ENCODE measurements at regions not wholly inside any gene's neighbourhood (a gene's known extent, or its start where the extent isn't known, plus 50 kb on each side); places are given as distances from the start of the nearest gene placed in this dataset.

DNA sequence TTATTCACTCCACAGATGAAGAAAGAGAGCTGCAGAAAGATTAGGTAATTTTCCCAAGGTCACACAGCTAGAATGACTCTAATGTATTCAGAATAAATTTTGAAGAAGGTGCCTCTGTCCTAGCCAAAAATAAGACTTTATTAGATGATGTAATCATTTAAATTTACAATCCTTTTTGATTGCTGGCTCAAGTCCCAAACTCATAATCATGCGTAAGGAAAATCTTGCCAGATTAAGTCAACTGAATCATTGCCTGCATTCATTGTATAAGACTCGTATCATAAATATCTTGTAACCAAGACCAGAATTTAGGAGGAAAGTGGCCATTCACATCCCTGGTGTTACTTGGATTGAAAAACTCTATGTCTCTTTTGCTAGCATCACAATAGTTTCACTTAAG is 53.1 kb upstream of the STK39 start:
- Histone ChIP-seq H3K27me3 (ENCODE audit: insufficient read depth, low read length) (no peaks in the 10 kb centered on the region), H3K4me1 (ENCODE audit: insufficient read depth, low read length) (no peaks in the 10 kb centered on the region), H3K4me3 (ENCODE audit: low read length) (no peak overlapping the region), H3K9me3 (ENCODE audit: low read depth, low read length) (no peaks in the 10 kb centered on the region)

GRCh38 chr2:168304024-168304681 is 56.8 kb upstream of the STK39 start:
- Histone ChIP-seq H3K4me3 (ENCODE audit: low read length) (no peak overlapping the region), H3K4me1 (ENCODE audit: insufficient read depth, low read length) (no peaks in the 10 kb centered on the region), H3K27me3 (ENCODE audit: insufficient read depth, low read length) (no peaks in the 10 kb centered on the region), H3K9me3 (ENCODE audit: low read depth, low read length) (peaks cover 16% of the 10 kb centered on the region)

DNA sequence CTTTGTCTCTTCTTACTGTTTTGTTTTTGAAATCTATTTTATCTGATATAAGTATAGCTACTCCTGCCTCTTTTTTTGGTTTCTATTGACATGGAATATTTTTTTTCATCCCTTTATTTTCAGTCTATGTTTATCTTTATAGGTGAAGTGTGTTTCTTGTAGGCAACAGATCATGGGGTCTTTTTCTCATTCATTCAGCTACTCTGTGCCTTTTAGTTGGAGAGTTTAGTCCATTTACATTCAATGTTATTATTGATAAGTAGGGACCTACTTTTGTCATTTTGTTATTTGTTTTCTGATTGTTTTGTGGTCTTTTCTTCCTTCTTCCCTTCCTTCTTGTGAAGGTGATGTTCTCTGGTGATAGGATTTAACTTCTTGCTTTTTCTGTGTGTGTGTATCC is 60.0 kb upstream of the STK39 start:
- no peak overlapping the region for H3K4me3 ChIP-seq (ENCODE audit: low read length)
- H3K4me1 ChIP-seq (ENCODE audit: insufficient read depth, low read length), result no peaks in the 10 kb centered on the region
- peaks cover 16% of the 10 kb centered on the region for H3K9me3 ChIP-seq (ENCODE audit: low read depth, low read length)
- no peaks in the 10 kb centered on the region for H3K27me3 ChIP-seq (ENCODE audit: insufficient read depth, low read length)

DNA sequence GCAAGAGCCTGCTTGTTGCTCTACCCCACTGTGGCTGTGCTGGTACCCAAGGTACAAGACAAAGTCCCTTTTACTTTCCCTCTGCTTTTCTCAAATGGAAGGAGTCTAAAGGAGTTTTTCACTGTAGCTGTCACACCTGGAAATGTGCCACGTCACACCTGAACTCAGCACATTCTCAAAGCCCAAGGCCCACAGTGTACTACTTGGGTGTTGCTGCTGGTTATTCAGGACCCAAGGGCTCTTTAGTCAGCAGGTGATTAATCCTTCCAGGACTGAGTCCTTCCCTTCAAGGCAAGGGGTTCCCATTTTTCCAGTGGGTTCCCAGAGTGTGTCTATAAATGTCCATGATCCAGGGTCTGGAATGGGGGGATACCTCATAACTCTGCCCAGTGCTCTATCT is 63.2 kb upstream of the STK39 start:
- H3K9me3 ChIP-seq (ENCODE audit: low read depth, low read length), result peaks cover 15% of the 10 kb centered on the region
- H3K4me3 ChIP-seq (ENCODE audit: low read length), result no peak overlapping the region
- no peaks in the 10 kb centered on the region for H3K4me1 ChIP-seq (ENCODE audit: insufficient read depth, low read length)
- H3K27me3 ChIP-seq (ENCODE audit: insufficient read depth, low read length), result no peaks in the 10 kb centered on the region

GRCh38 chr2:168311261-168311910 is 64.0 kb upstream of the STK39 start:
- H3K27me3 ChIP-seq (ENCODE audit: insufficient read depth, low read length), result no peaks in the 10 kb centered on the region
- H3K9me3 ChIP-seq (ENCODE audit: low read depth, low read length), result peaks cover 12% of the 10 kb centered on the region
- no peak overlapping the region for H3K4me3 ChIP-seq (ENCODE audit: low read length)
- no peaks in the 10 kb centered on the region for H3K4me1 ChIP-seq (ENCODE audit: insufficient read depth, low read length)

- H3K9me3 ChIP-seq (ENCODE audit: low read depth, low read length), result peaks cover 5% of the 10 kb centered on the region
- no peak overlapping the region for H3K4me3 ChIP-seq (ENCODE audit: low read length)
- H3K4me1 ChIP-seq (ENCODE audit: insufficient read depth, low read length), result no peaks in the 10 kb centered on the region
- no peaks in the 10 kb centered on the region for H3K27me3 ChIP-seq (ENCODE audit: insufficient read depth, low read length)
Measured at GRCh38 chr2:168312036-168312822, 64.8 kb upstream of the STK39 start.

GRCh38 chr2:168314236-168314635 is 66.8 kb upstream of the STK39 start:
- Histone ChIP-seq H3K9me3 (ENCODE audit: low read depth, low read length) (no peaks in the 10 kb centered on the region), H3K4me3 (ENCODE audit: low read length) (no peak overlapping the region), H3K4me1 (ENCODE audit: insufficient read depth, low read length) (no peaks in the 10 kb centered on the region), H3K27me3 (ENCODE audit: insufficient read depth, low read length) (no peaks in the 10 kb centered on the region)

DNA sequence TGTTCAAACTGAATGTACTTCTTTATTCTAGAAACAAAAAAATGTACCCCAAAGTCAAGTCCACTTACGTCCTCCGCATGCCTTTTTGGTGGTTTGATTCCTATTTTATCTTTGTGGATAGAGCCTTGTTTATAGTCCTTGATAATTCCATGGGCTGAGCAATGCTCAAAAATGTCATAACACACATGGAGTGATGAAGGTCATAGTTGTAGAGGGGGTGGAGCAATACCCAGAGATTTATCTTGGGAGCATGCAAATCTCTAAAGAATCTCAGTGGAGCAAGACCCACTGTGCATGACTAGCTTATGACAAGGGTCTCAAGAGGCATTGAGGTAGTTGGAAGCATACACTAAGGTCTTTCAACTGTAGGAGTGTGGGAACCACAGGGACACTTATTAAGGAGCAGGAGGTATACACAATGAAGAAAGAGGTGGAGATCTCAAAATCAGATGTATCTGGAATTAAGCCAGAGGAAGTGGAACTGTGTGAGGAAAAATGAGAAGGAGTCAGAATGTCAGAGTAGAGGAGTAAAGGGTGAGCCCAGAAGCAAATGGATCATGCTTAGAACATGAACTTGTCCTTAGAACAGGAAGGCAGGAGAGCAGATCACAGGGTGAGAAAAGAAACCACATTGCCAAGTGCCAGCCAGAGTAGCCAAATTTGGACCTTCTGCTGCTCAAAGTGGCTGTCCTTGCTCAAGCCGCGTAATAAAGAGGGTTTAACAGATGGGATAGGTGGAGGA is 68.1 kb upstream of the STK39 start:
- no peaks in the 10 kb centered on the region for H3K27me3 ChIP-seq (ENCODE audit: insufficient read depth, low read length)
- H3K9me3 ChIP-seq (ENCODE audit: low read depth, low read length), result no peaks in the 10 kb centered on the region
- no peaks in the 10 kb centered on the region for H3K4me1 ChIP-seq (ENCODE audit: insufficient read depth, low read length)
- H3K4me3 ChIP-seq (ENCODE audit: low read length), result no peak overlapping the region

- Histone ChIP-seq H3K27me3 (ENCODE audit: insufficient read depth, low read length) (no peaks in the 10 kb centered on the region), H3K4me3 (ENCODE audit: low read length) (no peak overlapping the region), H3K9me3 (ENCODE audit: low read depth, low read length) (no peaks in the 10 kb centered on the region), H3K4me1 (ENCODE audit: insufficient read depth, low read length) (no peaks in the 10 kb centered on the region)
Measured at GRCh38 chr2:168316073-168316440, 68.7 kb upstream of the STK39 start.

- Histone ChIP-seq H3K4me3 (ENCODE audit: low read length) (no peak overlapping the region), H3K9me3 (ENCODE audit: low read depth, low read length) (no peaks in the 10 kb centered on the region), H3K4me1 (ENCODE audit: insufficient read depth, low read length) (no peaks in the 10 kb centered on the region), H3K27me3 (ENCODE audit: insufficient read depth, low read length) (no peaks in the 10 kb centered on the region)
Measured at GRCh38 chr2:168317282-168317681, 69.9 kb upstream of the STK39 start.

DNA sequence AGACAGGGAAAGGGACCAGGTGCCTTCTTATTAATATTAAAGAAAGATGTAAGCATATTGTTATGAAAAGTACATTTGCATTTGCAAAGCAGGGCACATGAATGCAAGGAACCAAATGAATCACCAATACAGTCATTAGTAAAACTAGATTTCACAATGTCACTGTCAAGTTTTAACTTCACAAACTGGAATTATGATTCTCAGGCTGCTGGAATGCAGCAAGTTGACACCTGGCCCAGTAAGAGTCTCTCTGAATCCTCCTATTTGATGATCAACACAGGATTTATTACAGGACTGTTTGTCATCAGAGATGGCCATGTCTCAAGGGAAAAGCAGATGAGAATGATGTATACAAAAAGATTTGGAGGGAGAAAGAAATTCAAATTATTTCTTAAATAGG is 72.9 kb upstream of the STK39 start:
- H3K27me3 ChIP-seq (ENCODE audit: insufficient read depth, low read length), result peaks cover 6% of the 10 kb centered on the region
- H3K9me3 ChIP-seq (ENCODE audit: low read depth, low read length), result no peaks in the 10 kb centered on the region
- no peak overlapping the region for H3K4me3 ChIP-seq (ENCODE audit: low read length)
- H3K4me1 ChIP-seq (ENCODE audit: insufficient read depth, low read length), result no peaks in the 10 kb centered on the region

DNA sequence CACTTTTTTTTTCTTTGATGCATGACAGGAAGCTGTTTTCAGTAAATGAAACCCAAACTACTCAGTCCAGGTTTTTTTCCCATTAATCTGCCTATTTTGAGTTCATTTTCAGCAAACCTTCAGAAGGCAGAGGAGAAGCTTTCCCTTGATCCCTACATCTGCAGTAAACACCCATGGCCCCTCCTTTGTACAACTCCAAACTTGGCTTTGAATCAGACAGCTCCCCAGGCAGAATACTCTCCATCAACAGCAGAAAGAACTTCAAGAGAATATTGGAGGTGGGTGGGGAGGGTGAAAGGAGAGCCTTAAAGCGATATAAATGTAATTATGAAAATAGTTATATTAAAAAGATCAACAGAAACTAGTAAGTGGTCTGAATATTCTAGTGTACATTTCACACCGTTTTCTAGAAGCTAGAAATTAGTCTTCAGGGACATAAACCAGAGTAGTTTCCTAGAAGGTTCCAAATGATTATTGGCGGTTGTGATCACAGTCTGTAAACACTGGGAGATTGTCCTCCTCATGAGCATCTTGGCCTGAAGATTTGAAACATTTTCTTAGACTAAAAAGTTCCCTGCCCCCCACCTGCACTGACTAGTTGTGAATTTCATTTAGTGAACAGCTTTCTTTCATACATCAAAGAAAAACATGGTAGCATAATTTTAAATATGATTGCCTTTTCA is 75.1 kb upstream of the STK39 start:
- Histone ChIP-seq H3K27me3 (ENCODE audit: insufficient read depth, low read length) (peaks cover 6% of the 10 kb centered on the region), H3K4me3 (ENCODE audit: low read length) (no peak overlapping the region), H3K4me1 (ENCODE audit: insufficient read depth, low read length) (no peaks in the 10 kb centered on the region), H3K9me3 (ENCODE audit: low read depth, low read length) (no peaks in the 10 kb centered on the region)

DNA sequence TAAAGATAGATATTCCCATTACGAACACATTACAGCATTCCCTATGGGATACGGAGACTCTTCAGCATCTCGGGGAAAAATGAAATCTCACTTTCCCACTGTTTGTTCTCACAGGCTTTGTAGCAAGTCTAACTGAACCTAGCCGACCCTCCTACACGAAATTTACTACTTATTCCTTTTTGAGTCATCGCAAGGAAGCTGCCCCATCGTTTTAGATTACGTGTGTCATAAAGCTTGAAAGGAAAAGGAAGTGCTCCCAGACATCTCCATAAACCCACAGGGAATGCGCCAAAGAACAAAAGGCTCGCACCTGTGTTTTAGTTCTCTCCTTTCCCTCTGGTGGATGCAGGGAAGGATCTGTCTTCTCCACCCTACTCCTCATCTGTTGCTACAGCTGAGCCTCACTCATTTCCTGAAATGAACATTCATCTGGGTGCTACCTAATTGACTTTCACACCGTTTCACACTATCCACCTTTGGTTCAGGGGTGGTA is 76.2 kb upstream of the STK39 start:
- H3K4me3 ChIP-seq (ENCODE audit: low read length), result no peak overlapping the region
- no peaks in the 10 kb centered on the region for H3K4me1 ChIP-seq (ENCODE audit: insufficient read depth, low read length)
- H3K9me3 ChIP-seq (ENCODE audit: low read depth, low read length), result no peaks in the 10 kb centered on the region
- peaks cover 6% of the 10 kb centered on the region for H3K27me3 ChIP-seq (ENCODE audit: insufficient read depth, low read length)

DNA sequence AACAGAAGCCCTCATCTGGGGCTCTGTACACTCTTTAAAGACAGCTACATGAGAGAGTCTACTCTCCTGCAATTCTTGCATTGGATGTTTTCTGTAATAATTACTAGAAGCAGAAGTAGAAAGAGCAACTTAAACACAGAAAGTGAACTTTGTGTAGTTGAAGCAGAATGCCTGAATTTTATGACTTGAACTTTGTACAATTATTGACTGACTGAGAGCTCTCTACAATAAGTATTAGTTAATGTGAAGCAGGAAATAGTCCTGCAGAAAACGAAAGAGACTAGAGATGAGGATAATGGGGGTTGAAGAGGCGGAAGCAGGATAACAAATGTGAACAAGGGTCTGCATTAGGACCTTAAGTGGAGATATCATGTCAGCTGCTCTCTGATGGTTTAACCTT is 79.2 kb upstream of the STK39 start:
- H3K27me3 ChIP-seq (ENCODE audit: insufficient read depth, low read length), result peaks cover 6% of the 10 kb centered on the region
- no peak overlapping the region for H3K4me3 ChIP-seq (ENCODE audit: low read length)
- H3K4me1 ChIP-seq (ENCODE audit: insufficient read depth, low read length), result no peaks in the 10 kb centered on the region
- peaks cover 18% of the 10 kb centered on the region for H3K9me3 ChIP-seq (ENCODE audit: low read depth, low read length)

All from mononuclear cell (primary cell).